ENCODE measurements at regions not wholly inside any gene's neighbourhood (a gene's known extent, or its start where the extent isn't known, plus 50 kb on each side); places are given as distances from the start of the nearest gene placed in this dataset.

DNA sequence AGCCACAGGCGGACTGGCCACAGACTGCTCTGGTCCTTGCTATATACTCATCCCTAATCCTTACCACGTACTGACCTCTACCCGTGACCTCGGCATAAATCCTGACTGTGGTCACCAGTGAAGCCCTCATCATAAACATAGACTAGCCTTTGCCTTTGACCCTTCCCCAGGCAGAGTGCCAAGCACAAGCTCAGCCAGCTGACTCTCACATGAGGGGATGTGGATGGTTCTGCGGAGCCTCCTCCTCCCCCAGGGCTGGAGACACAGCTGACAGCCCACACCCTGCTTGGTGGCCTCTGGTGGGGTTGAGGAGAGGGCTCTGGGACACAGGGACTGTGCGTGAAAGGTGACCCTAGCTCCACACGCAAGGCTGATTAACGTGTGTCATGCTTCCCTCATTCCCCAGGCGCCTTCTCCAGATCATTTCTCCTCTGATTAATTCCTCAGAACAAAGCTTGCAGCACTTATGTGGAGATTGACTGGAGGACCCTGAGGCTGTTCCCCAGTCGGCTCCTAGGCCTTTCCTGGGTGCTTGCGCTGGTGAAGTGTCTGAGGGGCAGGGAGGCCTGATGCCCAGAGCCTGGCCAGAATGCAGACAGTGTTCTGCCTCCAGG lies 241.5 kb upstream of the NLRP1 start:
- no peak overlapping the region for H3K27ac ChIP-seq (ENCODE audit: low read depth, low read length)

DNA sequence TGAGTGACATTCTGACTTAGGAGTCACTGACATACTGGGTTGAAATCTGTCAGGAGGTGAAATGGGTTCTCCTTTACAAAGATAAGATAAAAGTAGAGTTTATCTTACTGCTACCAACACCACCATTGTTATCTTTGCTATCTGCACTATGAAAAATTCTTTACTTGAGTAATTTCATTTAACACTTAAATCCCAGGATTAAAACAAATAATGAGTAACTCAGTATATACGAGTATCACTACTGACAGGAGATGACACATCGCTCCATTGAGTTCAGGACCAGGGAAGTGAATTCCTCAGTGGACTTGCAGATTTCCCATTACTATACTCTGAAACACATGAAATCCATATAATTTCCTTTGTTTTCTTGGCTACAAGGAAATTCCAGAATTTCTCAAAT lies 242.1 kb upstream of the NLRP1 start:
- no peaks in the 10 kb centered on the region for H3F3A ChIP-seq (ENCODE audit: insufficient read depth)
- no peaks in the 10 kb centered on the region for H3K9me3 ChIP-seq (ENCODE audit: insufficient read depth, low read length)
- no peak overlapping the region for H3K4me2 ChIP-seq (ENCODE audit: low read depth, low read length, poor library complexity, severe bottlenecking)
- no peaks in the 10 kb centered on the region for H3K9me2 ChIP-seq (replicated peaks; ENCODE audit: insufficient read depth, low read length)
- no peak overlapping the region for H3K9ac ChIP-seq (ENCODE audit: low read length)
- H3K79me2 ChIP-seq (ENCODE audit: insufficient read depth, low read length): no peaks in the 10 kb centered on the region
- H2AFZ ChIP-seq (ENCODE audit: low read depth, low read length, severe bottlenecking): no peak overlapping the region
- no peaks in the 10 kb centered on the region for H4K20me1 ChIP-seq (ENCODE audit: low read depth, low read length)
- no peak overlapping the region for H3K27ac ChIP-seq (ENCODE audit: low read depth, low read length)
- H3K4me3 ChIP-seq (ENCODE audit: insufficient read depth, low read length, poor library complexity, severe bottlenecking): no peak overlapping the region
- H3K27me3 ChIP-seq (ENCODE audit: low read length): no peaks in the 10 kb centered on the region
- H3K36me3 ChIP-seq (ENCODE audit: low read length): no peaks in the 10 kb centered on the region
- TF ChIP-seq, protein P1, sequence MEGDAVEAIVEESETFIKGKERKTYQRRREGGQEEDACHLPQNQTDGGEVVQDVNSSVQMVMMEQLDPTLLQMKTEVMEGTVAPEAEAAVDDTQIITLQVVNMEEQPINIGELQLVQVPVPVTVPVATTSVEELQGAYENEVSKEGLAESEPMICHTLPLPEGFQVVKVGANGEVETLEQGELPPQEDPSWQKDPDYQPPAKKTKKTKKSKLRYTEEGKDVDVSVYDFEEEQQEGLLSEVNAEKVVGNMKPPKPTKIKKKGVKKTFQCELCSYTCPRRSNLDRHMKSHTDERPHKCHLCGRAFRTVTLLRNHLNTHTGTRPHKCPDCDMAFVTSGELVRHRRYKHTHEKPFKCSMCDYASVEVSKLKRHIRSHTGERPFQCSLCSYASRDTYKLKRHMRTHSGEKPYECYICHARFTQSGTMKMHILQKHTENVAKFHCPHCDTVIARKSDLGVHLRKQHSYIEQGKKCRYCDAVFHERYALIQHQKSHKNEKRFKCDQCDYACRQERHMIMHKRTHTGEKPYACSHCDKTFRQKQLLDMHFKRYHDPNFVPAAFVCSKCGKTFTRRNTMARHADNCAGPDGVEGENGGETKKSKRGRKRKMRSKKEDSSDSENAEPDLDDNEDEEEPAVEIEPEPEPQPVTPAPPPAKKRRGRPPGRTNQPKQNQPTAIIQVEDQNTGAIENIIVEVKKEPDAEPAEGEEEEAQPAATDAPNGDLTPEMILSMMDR (IDR thresholded peaks at IDR 0.05; ENCODE audit: insufficient read depth, low read length, poor library complexity, severe bottlenecking): no peak
- TF ChIP-seq EZH2phosphoT487 (conservative IDR thresholded peaks at IDR 0.05; ENCODE audit: low read length): no peak

More for the DNA sequence above, 241.5 kb upstream of the NLRP1 start:
- Histone ChIP-seq H3K9me3 (ENCODE audit: insufficient read depth, low read length) (no peaks in the 10 kb centered on the region), H3K27me3 (ENCODE audit: low read length) (no peaks in the 10 kb centered on the region), H3F3A (ENCODE audit: insufficient read depth) (no peaks in the 10 kb centered on the region), H3K36me3 (ENCODE audit: low read length) (no peaks in the 10 kb centered on the region), H3K9ac (ENCODE audit: low read length) (no peak overlapping the region), H3K4me3 (ENCODE audit: insufficient read depth, low read length, poor library complexity, severe bottlenecking) (no peak overlapping the region), H2AFZ (ENCODE audit: low read depth, low read length, severe bottlenecking) (no peak overlapping the region), H3K9me2 (replicated peaks; ENCODE audit: insufficient read depth, low read length) (no peaks in the 10 kb centered on the region), H3K79me2 (ENCODE audit: insufficient read depth, low read length) (no peaks in the 10 kb centered on the region), H4K20me1 (ENCODE audit: low read depth, low read length) (no peaks in the 10 kb centered on the region), H3K4me2 (ENCODE audit: low read depth, low read length, poor library complexity, severe bottlenecking) (no peak overlapping the region)
- TF ChIP-seq, protein P1 (IDR thresholded peaks at IDR 0.05; ENCODE audit: insufficient read depth, low read length, poor library complexity, severe bottlenecking): no peak
- no peak for TF ChIP-seq EZH2phosphoT487 (conservative IDR thresholded peaks at IDR 0.05; ENCODE audit: low read length)

DNA sequence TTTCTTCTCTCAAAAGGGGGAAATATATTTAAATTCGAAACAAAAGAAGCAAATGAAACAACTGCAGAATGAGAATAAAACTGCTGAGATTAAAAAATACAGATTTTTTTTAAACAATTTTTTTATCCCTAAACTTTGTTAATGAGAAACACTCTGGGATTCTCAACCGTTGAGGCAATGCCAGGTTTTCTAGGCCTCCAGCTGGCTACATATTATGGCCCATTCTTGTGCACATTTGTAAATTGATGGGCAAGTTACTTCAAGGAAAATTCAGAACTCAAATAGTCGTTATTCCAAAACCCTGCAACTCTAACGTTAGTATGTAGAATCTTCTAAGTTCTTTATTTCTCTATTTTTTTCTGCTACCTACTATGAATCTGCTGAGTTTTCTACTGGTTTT lies 239.3 kb upstream of the WSCD1 start:
- Histone ChIP-seq H2AFZ (ENCODE audit: low read depth, low read length, severe bottlenecking) (no peak overlapping the region), H3K9ac (ENCODE audit: low read length) (no peak overlapping the region), H3K9me2 (replicated peaks; ENCODE audit: insufficient read depth, low read length) (no peaks in the 10 kb centered on the region), H3K27ac (ENCODE audit: low read depth, low read length) (no peak overlapping the region), H3K9me3 (ENCODE audit: insufficient read depth, low read length) (no peaks in the 10 kb centered on the region), H3K4me3 (ENCODE audit: insufficient read depth, low read length, poor library complexity, severe bottlenecking) (no peak overlapping the region), H4K20me1 (ENCODE audit: low read depth, low read length) (no peaks in the 10 kb centered on the region), H3K27me3 (ENCODE audit: low read length) (no peaks in the 10 kb centered on the region), H3K36me3 (ENCODE audit: low read length) (no peaks in the 10 kb centered on the region), H3F3A (ENCODE audit: insufficient read depth) (no peaks in the 10 kb centered on the region), H3K79me2 (ENCODE audit: insufficient read depth, low read length) (no peaks in the 10 kb centered on the region), H3K4me2 (ENCODE audit: low read depth, low read length, poor library complexity, severe bottlenecking) (no peak overlapping the region)
- no peak for TF ChIP-seq EZH2phosphoT487 (conservative IDR thresholded peaks at IDR 0.05; ENCODE audit: low read length)
- TF ChIP-seq, protein P1 (IDR thresholded peaks at IDR 0.05; ENCODE audit: insufficient read depth, low read length, poor library complexity, severe bottlenecking): no peak

Data from SU-DHL-6 (cell line).